Activated CD4-positive, alpha-beta T cell treated with anti-CD3 and anti-CD28 coated beads, Interleukin-2, Interleukin-4, amounts not matched to agents 100 ng/mL and 50 ng/mL, durations not matched to agents 16 hours and 8 hours (primary cell): ENCODE measurements at regions not wholly inside any gene's neighbourhood (a gene's known extent, or its start where the extent isn't known, plus 50 kb on each side); places are given as distances from the start of the nearest gene placed in this dataset.

Source experiments
- DNase-seq: peaks from one replicate; pipeline ENCODE4 v3.0.0-alpha.2; 2020; ENCODE audit warnings: low spot score

GRCh38 chr2:60400462-60401246 lies 152.8 kb downstream of the BCL11A start:
- no peak for DNase-seq

- no peak for DNase-seq
Measured at GRCh38 chr2:60394463-60394862, 159.0 kb downstream of the BCL11A start.

- DNase-seq: no peak
Measured at GRCh38 chr2:60391649-60392375, 161.6 kb downstream of the BCL11A start.

- DNase-seq: no peak
Measured at GRCh38 chr2:60391230-60391629, 162.2 kb downstream of the BCL11A start.

GRCh38 chr2:60386436-60386835 lies 167.0 kb downstream of the BCL11A start:
- DNase-seq: no peak

GRCh38 chr2:60385648-60386047 lies 167.8 kb downstream of the BCL11A start:
- DNase-seq: no peak

- DNase-seq: no peak
Measured at GRCh38 chr2:60383401-60384143, 169.9 kb downstream of the BCL11A start.

GRCh38 chr2:60380411-60380810 lies 173.0 kb downstream of the BCL11A start:
- no peak for DNase-seq

- no peak for DNase-seq
Measured at GRCh38 chr2:60379684-60380083, 173.8 kb downstream of the BCL11A start.

GRCh38 chr2:60379216-60379615 lies 174.2 kb downstream of the BCL11A start:
- no peak for DNase-seq

GRCh38 chr2:60377825-60378224 lies 175.6 kb downstream of the BCL11A start:
- DNase-seq: no peak

GRCh38 chr2:60376252-60376651 lies 177.2 kb downstream of the BCL11A start:
- no peak for DNase-seq

GRCh38 chr2:60371681-60372080 lies 181.8 kb downstream of the BCL11A start:
- no peak for DNase-seq

GRCh38 chr2:60371219-60371618 lies 182.2 kb downstream of the BCL11A start:
- no peak for DNase-seq

GRCh38 chr2:60370814-60371213 lies 182.6 kb downstream of the BCL11A start:
- no peak for DNase-seq

GRCh38 chr2:60368456-60368855 lies 185.0 kb downstream of the BCL11A start:
- DNase-seq: no peak

- DNase-seq: no peak
Measured at GRCh38 chr2:60366135-60366712, 187.2 kb downstream of the BCL11A start.

- DNase-seq: no peak
Measured at GRCh38 chr2:60365556-60365955, 187.9 kb downstream of the BCL11A start.

- no peak for DNase-seq
Measured at GRCh38 chr2:60364491-60364890, 189.0 kb downstream of the BCL11A start.

GRCh38 chr2:60361498-60361897 lies 192.0 kb downstream of the BCL11A start:
- DNase-seq: no peak

- no peak for DNase-seq
Measured at GRCh38 chr2:60359569-60359968, 193.9 kb downstream of the BCL11A start.

- no peak for DNase-seq
Measured at GRCh38 chr2:60358476-60358875, 195.0 kb downstream of the BCL11A start.
